CD14-positive monocyte (primary cell): ENCODE measurements at regions not wholly inside any gene's neighbourhood (a gene's known extent, or its start where the extent isn't known, plus 50 kb on each side); places are given as distances from the start of the nearest gene placed in this dataset.

Source experiments
- DNase-seq, 3 donors: peaks; one replicate each; pipeline ENCODE4 v3.0.0-alpha.2; 2011 to 2022
- H2AFZ ChIP-seq: 2 replicates; pipeline ENCODE4 v1.6.0; 2012; ENCODE audit warnings: mild to moderate bottlenecking, low read depth, low read length, inconsistent platforms; ENCODE audit not compliant: insufficient read depth, poor library complexity, severe bottlenecking
- H3K27ac ChIP-seq, 2 donors: 1 replicate in 1 of 2; 2 replicates in 1 of 2; pipeline ENCODE4 v1.5.1; 2012 to 2013; ENCODE audit warnings: low read length in 2 of 2, control low read depth in 1 of 2, inconsistent platforms in 1 of 2, low read depth in 1 of 2, mild to moderate bottlenecking in 1 of 2
- H3K27me3 ChIP-seq, 2 donors: one replicate each; pipeline versions ENCODE4 v1.6.0 to v1.6.1; 2011 to 2013; ENCODE audit warnings: low read length in 2 of 2; ENCODE audit not compliant: control insufficient read depth in 2 of 2, insufficient read depth in 2 of 2
- H3K36me3 ChIP-seq, 2 donors: replicated peaks in 1 of 2; 1 replicate in 1 of 2; 2 replicates in 1 of 2; pipeline versions ENCODE4 v1.5.1 to v1.6.1; 2012 to 2013; ENCODE audit warnings: low read length in 2 of 2, control low read depth in 1 of 2, inconsistent platforms in 1 of 2, mild to moderate bottlenecking in 1 of 2; ENCODE audit not compliant: insufficient read depth in 2 of 2, control insufficient read depth in 1 of 2
- H3K4me1 ChIP-seq, 2 donors: 1 replicate in 1 of 2; 2 replicates in 1 of 2; pipeline versions ENCODE4 v1.5.1 to v1.6.1; 2012 to 2013; ENCODE audit warnings: low read length in 2 of 2, control low read depth in 1 of 2, inconsistent platforms in 1 of 2, mild to moderate bottlenecking in 1 of 2, moderate library complexity in 1 of 2; ENCODE audit not compliant: insufficient read depth in 2 of 2, control insufficient read depth in 1 of 2
- H3K4me2 ChIP-seq: replicated peaks from 2 replicates; pipeline ENCODE3; 2012; ENCODE audit warnings: low read length, moderate library complexity, mild to moderate bottlenecking; ENCODE audit not compliant: poor library complexity, severe bottlenecking; ENCODE audit errors: extremely low read depth
- H3K4me3 ChIP-seq, 3 experiments: fragments of 200-600 bp in 1 of 3; sonication (generic) in 1 of 3; replicated peaks in 1 of 3; 1 replicate in 2 of 3; 2 replicates in 1 of 3; pipeline ENCODE4 v1.5.1; 2011 to 2013; ENCODE audit warnings: low read length in 3 of 3, mild to moderate bottlenecking in 3 of 3, control low read depth in 2 of 3, low read depth in 2 of 3, inconsistent platforms in 1 of 3, moderate library complexity in 1 of 3
- H3K79me2 ChIP-seq: 2 replicates; pipeline ENCODE4 v1.6.0; 2012; ENCODE audit warnings: mild to moderate bottlenecking, control low read depth, inconsistent platforms, low read length, moderate library complexity; ENCODE audit not compliant: insufficient read depth
- H3K9ac ChIP-seq: 2 replicates; pipeline ENCODE4 v1.6.0; 2017; ENCODE audit warnings: low read length, mild to moderate bottlenecking; ENCODE audit not compliant: insufficient read depth, poor library complexity, severe bottlenecking
- H3K9me3 ChIP-seq, 2 donors: replicated peaks in 1 of 2; 1 replicate in 1 of 2; 2 replicates in 1 of 2; pipeline versions ENCODE4 v1.5.1 to v1.6.1; 2012 to 2013; ENCODE audit warnings: low read length in 2 of 2, control low read depth in 1 of 2; ENCODE audit not compliant: control insufficient read depth in 1 of 2, insufficient read depth in 1 of 2
- H4K20me1 ChIP-seq: 2 replicates; pipeline ENCODE4 v1.6.0; 2012; ENCODE audit warnings: mild to moderate bottlenecking, low read length, control low read depth, moderate library complexity; ENCODE audit not compliant: insufficient read depth
- H3K27ac Mint-ChIP-seq, 7 donors: one replicate each; pipeline ENCODE4 v1.8.0; 2020; ENCODE audit warnings: mild to moderate bottlenecking in 7 of 7, mixed read lengths in 7 of 7, moderate library complexity in 6 of 7, inconsistent platforms in 2 of 7
- H3K27me3 Mint-ChIP-seq, 3 donors: one replicate each; pipeline ENCODE4 v1.8.0; 2021 to 2022; ENCODE audit warnings: low read depth in 3 of 3, mild to moderate bottlenecking in 3 of 3, mixed read lengths in 3 of 3, moderate library complexity in 3 of 3, inconsistent platforms in 1 of 3
- H3K36me3 Mint-ChIP-seq, 2 donors: one replicate each; pipeline ENCODE4 v1.8.0; 2020; ENCODE audit warnings: mixed read lengths in 2 of 2, inconsistent platforms in 1 of 2, mild to moderate bottlenecking in 1 of 2
- H3K4me1 Mint-ChIP-seq: one replicate; pipeline ENCODE4 v1.8.0; 2020; ENCODE audit warnings: mild to moderate bottlenecking, mixed read lengths
- H3K4me3 Mint-ChIP-seq, 2 donors: one replicate each; pipeline ENCODE4 v1.8.0; 2020; ENCODE audit warnings: mild to moderate bottlenecking in 2 of 2, mixed read lengths in 2 of 2, moderate library complexity in 1 of 2
- H3K9me3 Mint-ChIP-seq, 7 donors: one replicate each; pipeline ENCODE4 v1.8.0; 2020 to 2022; ENCODE audit warnings: mixed read lengths in 7 of 7, mild to moderate bottlenecking in 6 of 7, moderate library complexity in 6 of 7, inconsistent platforms in 2 of 7
- WGBS: methylation state at CpG from one replicate; pipeline ENCODE4 v1.1.5; 2013; ENCODE audit warnings: missing lambda C conversion rate; ENCODE audit not compliant: insufficient coverage; 5-methylcytosine and 5-hydroxymethylcytosine counted together
- intact Hi-C, 2 donors: fragments of 100-400 bp; cut with micrococcal nuclease; formaldehyde crosslinking; loops; one replicate each; pipeline versions ENCODE4 v1.15.0 to v1.15.1; 2023
- TF ChIP-seq, protein P1 (sequence below): fragments of 200-600 bp; IDR thresholded peaks from one replicate; pipeline ENCODE4 v1.8.0; 2022; ENCODE audit warnings: antibody characterized with exemption, mild to moderate bottlenecking

DNA sequence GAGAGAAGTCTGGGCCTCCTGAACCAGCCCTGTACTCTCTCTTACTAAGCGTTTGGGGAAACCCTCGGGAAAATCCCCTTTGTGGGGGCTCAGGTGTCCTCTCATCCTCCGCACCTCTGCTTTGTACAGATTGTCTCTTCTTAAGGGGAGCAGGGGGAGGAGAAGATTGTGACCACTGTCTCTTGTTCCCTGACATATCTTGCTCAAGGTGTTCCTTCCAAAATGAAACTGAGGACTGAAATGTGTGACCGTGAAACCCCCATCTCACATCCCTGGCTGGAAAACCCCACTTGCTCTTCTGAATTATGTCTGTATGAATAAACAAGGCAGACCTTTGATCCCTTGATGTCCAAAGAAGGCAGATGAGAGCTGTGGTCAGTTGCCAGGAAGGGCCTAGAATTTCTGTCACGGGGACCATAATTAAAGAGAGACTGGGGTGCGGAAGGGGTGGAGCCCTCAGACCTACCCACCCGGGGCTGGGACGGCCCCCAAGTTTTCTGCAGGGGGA lies 369.8 kb downstream of the AACS start:
- Histone ChIP-seq H3K27me3 (no peaks in the 10 kb centered on the region), H4K20me1 (no peaks in the 10 kb centered on the region), H3K4me2 (no peak overlapping the region), H3K4me1 (no peaks in the 10 kb centered on the region), H3K27ac (no peak overlapping the region), H3K9me3 (no peaks in the 10 kb centered on the region), H3K4me3 (no peak overlapping the region), H3K79me2 (no peaks in the 10 kb centered on the region), H3K36me3 (no peaks in the 10 kb centered on the region), H3K9ac (no peak overlapping the region), H2AFZ (no peak overlapping the region)
- TF ChIP-seq, protein P1, sequence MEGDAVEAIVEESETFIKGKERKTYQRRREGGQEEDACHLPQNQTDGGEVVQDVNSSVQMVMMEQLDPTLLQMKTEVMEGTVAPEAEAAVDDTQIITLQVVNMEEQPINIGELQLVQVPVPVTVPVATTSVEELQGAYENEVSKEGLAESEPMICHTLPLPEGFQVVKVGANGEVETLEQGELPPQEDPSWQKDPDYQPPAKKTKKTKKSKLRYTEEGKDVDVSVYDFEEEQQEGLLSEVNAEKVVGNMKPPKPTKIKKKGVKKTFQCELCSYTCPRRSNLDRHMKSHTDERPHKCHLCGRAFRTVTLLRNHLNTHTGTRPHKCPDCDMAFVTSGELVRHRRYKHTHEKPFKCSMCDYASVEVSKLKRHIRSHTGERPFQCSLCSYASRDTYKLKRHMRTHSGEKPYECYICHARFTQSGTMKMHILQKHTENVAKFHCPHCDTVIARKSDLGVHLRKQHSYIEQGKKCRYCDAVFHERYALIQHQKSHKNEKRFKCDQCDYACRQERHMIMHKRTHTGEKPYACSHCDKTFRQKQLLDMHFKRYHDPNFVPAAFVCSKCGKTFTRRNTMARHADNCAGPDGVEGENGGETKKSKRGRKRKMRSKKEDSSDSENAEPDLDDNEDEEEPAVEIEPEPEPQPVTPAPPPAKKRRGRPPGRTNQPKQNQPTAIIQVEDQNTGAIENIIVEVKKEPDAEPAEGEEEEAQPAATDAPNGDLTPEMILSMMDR, result no peak
- H3K27me3 Mint-ChIP-seq, result peaks cover 0 to 1% (median 0%) of the 10 kb centered on the region in 3 donors
- no peaks in the 10 kb centered on the region for H3K36me3 Mint-ChIP-seq
- intact Hi-C loops, result no loop called here
- peaks cover 0 to 7% (median 0%) of the 10 kb centered on the region in 7 donors for H3K9me3 Mint-ChIP-seq
- DNase-seq, result no peak
- no peaks in the 10 kb centered on the region for H3K4me1 Mint-ChIP-seq
- no peak overlapping the region for H3K4me3 Mint-ChIP-seq
- H3K27ac Mint-ChIP-seq, result no peak overlapping the region
- 60% methylated on average over 1 of the region's 8 CpGs for WGBS

DNA sequence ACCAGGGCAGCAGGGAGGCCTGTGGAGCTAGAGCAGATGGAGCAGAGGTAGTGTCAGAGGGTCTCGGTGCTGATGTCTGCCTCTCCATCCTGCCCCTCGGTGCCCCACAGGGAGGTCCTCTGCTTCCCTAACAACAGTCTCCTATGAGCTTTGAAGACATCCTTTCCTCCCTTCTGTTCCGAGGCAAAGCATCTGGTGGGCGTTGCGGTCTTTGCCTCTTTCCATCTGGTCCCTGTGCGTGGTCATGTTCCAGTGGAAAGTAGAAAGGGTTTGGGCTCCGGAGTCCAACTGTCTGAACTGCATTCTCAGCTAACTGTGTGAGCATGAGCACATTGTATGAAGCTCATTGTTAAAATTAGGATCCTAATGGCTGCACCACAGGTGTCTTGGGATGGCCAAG lies 370.6 kb downstream of the AACS start:
- H3K27ac ChIP-seq, result no peak overlapping the region
- no peak overlapping the region for H3K9ac ChIP-seq
- WGBS, result 100% methylated on average over 1 of the region's 7 CpGs
- TF ChIP-seq, protein P1, result no peak
- no peaks in the 10 kb centered on the region for H3K36me3 Mint-ChIP-seq
- intact Hi-C loops, result no loop called here
- H3K36me3 ChIP-seq, result no peaks in the 10 kb centered on the region
- no peaks in the 10 kb centered on the region for H3K4me1 ChIP-seq
- peaks cover 0 to under 1% of the 10 kb centered on the region in 2 donors for H3K27me3 ChIP-seq
- H3K27me3 Mint-ChIP-seq, result peaks cover 0 to 1% (median 0%) of the 10 kb centered on the region in 3 donors
- H3K4me1 Mint-ChIP-seq, result no peaks in the 10 kb centered on the region
- no peak overlapping the region for H3K4me3 Mint-ChIP-seq
- no peak overlapping the region for H3K27ac Mint-ChIP-seq
- no peak overlapping the region for H2AFZ ChIP-seq
- H3K4me3 ChIP-seq, result no peak overlapping the region
- no peak overlapping the region for H3K4me2 ChIP-seq
- no peaks in the 10 kb centered on the region for H3K9me3 ChIP-seq
- H3K79me2 ChIP-seq, result no peaks in the 10 kb centered on the region
- H3K9me3 Mint-ChIP-seq, result peaks cover 0 to 7% (median 0%) of the 10 kb centered on the region in 7 donors
- H4K20me1 ChIP-seq, result no peaks in the 10 kb centered on the region
- no peak for DNase-seq
